Neural cell (in vitro differentiated cells): ENCODE measurements at regions not wholly inside any gene's neighbourhood (a gene's known extent, or its start where the extent isn't known, plus 50 kb on each side); places are given as distances from the start of the nearest gene placed in this dataset.

Experiments
- H2AFZ ChIP-seq: fragments of 200-600, 300-800 bp; sonication (generic), shearing (Covaris generic); 2 replicates; pipeline ENCODE4 v1.6.0; 2014; ENCODE audit warnings: low read depth, mild to moderate bottlenecking, antibody characterized with exemption, low read length, moderate library complexity
- H3F3A ChIP-seq: fragments of 200-600 bp; shearing (Covaris generic); 2 replicates; pipeline ENCODE4 v1.6.1; 2016; ENCODE audit warnings: mild to moderate bottlenecking, moderate library complexity, mixed read lengths, antibody characterized with exemption, low read length; ENCODE audit not compliant: insufficient read depth, poor library complexity, severe bottlenecking
- H3K27ac ChIP-seq: fragments of 200-600, 300-800 bp; sonication (generic), shearing (Covaris generic); 2 replicates; pipeline ENCODE4 v1.5.1; 2014; ENCODE audit warnings: mild to moderate bottlenecking, low read length, moderate library complexity
- H3K27me3 ChIP-seq: fragments of 300-800, 200-600 bp; sonication (generic), shearing (Covaris generic); 2 replicates; pipeline ENCODE4 v1.6.0; 2014; ENCODE audit warnings: mild to moderate bottlenecking, low read depth, low read length, moderate library complexity; ENCODE audit not compliant: insufficient read depth
- H3K36me3 ChIP-seq: fragments of 300-800, 200-600 bp; sonication (generic), shearing (Covaris generic); 2 replicates; pipeline ENCODE4 v1.5.1; 2014; ENCODE audit warnings: mild to moderate bottlenecking, antibody characterized with exemption, low read length, moderate library complexity; ENCODE audit not compliant: insufficient read depth
- H3K4me2 ChIP-seq: fragments of 300-800, 200-600 bp; sonication (generic), shearing (Covaris generic); 2 replicates; pipeline ENCODE4 v1.6.0; 2014; ENCODE audit warnings: mild to moderate bottlenecking, low read length
- H3K4me3 ChIP-seq: fragments of 300-800, 200-600 bp; sonication (generic), shearing (Covaris generic); 2 replicates; pipeline ENCODE4 v1.5.1; 2014; ENCODE audit warnings: mild to moderate bottlenecking, low read length, moderate library complexity
- H3K79me2 ChIP-seq: fragments of 200-600 bp; shearing (Covaris generic); replicated peaks from 2 replicates; pipeline ENCODE4 v1.6.0; 2014; ENCODE audit warnings: mild to moderate bottlenecking, low read length, moderate library complexity; ENCODE audit not compliant: insufficient read depth
- H3K9ac ChIP-seq: fragments of 300-800, 200-600 bp; sonication (generic), shearing (Covaris generic); 2 replicates; pipeline ENCODE4 v1.6.1; 2016; ENCODE audit warnings: mild to moderate bottlenecking, low read length, mixed read lengths
- H3K9me2 ChIP-seq: fragments of 200-600 bp; shearing (Covaris generic); 2 replicates; pipeline ENCODE4 v1.6.1; 2016; ENCODE audit warnings: mild to moderate bottlenecking, low read length, mixed read lengths; ENCODE audit not compliant: insufficient read depth
- H3K9me3 ChIP-seq: fragments of 200-600, 300-800 bp; sonication (generic), shearing (Covaris generic); 2 replicates; pipeline ENCODE4 v1.6.1; 2016; ENCODE audit warnings: mild to moderate bottlenecking, mixed run types, low read length, moderate library complexity, mixed read lengths
- H4K20me1 ChIP-seq: fragments of 200-600 bp; shearing (Covaris generic); 2 replicates; pipeline ENCODE4 v1.6.1; 2016; ENCODE audit warnings: mild to moderate bottlenecking, mixed run types; ENCODE audit not compliant: insufficient read depth
- CTCF ChIP-seq: fragments of 450-650 bp; IDR thresholded peaks from 2 replicates; pipeline ENCODE4 v1.5.1; 2014; ENCODE audit warnings: antibody characterized with exemption, mild to moderate bottlenecking, moderate library complexity; ENCODE audit not compliant: poor library complexity, severe bottlenecking
- EP300 ChIP-seq: fragments of 450-650 bp; conservative IDR thresholded peaks from 2 replicates; pipeline ENCODE4 v1.6.1; 2014; ENCODE audit warnings: antibody characterized with exemption, mild to moderate bottlenecking, moderate library complexity; ENCODE audit not compliant: poor library complexity, severe bottlenecking
- EZH2 ChIP-seq: fragments of 200-600, 300-800 bp; shearing (Covaris generic), sonication (generic); IDR thresholded peaks from 2 replicates; pipeline ENCODE4 v1.6.1; 2014; ENCODE audit warnings: antibody characterized with exemption, low read length, borderline replicate concordance, mild to moderate bottlenecking; ENCODE audit not compliant: insufficient read depth, poor library complexity, severe bottlenecking
- MXI1 ChIP-seq: fragments of 450-650 bp; conservative IDR thresholded peaks from 2 replicates; pipeline ENCODE4 v1.6.1; 2014; ENCODE audit warnings: antibody characterized with exemption, mild to moderate bottlenecking; ENCODE audit not compliant: poor library complexity, severe bottlenecking
- POLR2AphosphoS5 ChIP-seq: IDR thresholded peaks from 2 replicates; pipeline ENCODE4 v1.6.1; 2012
- RAD21 ChIP-seq: fragments of 450-650 bp; conservative IDR thresholded peaks from 2 replicates; pipeline ENCODE4 v1.6.1; 2014; ENCODE audit warnings: antibody characterized with exemption, mild to moderate bottlenecking, moderate library complexity
- REST ChIP-seq: IDR thresholded peaks from 2 replicates; pipeline ENCODE4 v1.6.1; 2012; ENCODE audit warnings: borderline replicate concordance
- SMC3 ChIP-seq: fragments of 450-650 bp; conservative IDR thresholded peaks from 2 replicates; pipeline ENCODE4 v1.6.1; 2014; ENCODE audit warnings: antibody characterized with exemption, mild to moderate bottlenecking, moderate library complexity; ENCODE audit not compliant: poor library complexity
- TAF1 ChIP-seq: IDR thresholded peaks from 2 replicates; pipeline ENCODE4 v1.6.1; 2012; ENCODE audit warnings: low read depth

GRCh38 chr12:27190761-27191160 lies 53.3 kb upstream of the STK38L start:
- no peaks in the 10 kb centered on the region for H3F3A ChIP-seq
- TF ChIP-seq RAD21 (no peak), EP300 (no peak), POLR2AphosphoS5 (no peak), CTCF (no peak), EZH2 (no peak), MXI1 (no peak), TAF1 (no peak), SMC3 (no peak), REST (no peak)
- no peaks in the 10 kb centered on the region for H4K20me1 ChIP-seq
- no peak overlapping the region for H3K4me2 ChIP-seq
- H3K27ac ChIP-seq, result no peak overlapping the region
- no peaks in the 10 kb centered on the region for H3K79me2 ChIP-seq
- no peaks in the 10 kb centered on the region for H3K9me2 ChIP-seq
- no peaks in the 10 kb centered on the region for H3K27me3 ChIP-seq
- no peak overlapping the region for H2AFZ ChIP-seq
- no peaks in the 10 kb centered on the region for H3K36me3 ChIP-seq
- no peak overlapping the region for H3K9ac ChIP-seq
- H3K9me3 ChIP-seq, result no peaks in the 10 kb centered on the region
- no peak overlapping the region for H3K4me3 ChIP-seq

- H4K20me1 ChIP-seq, result no peaks in the 10 kb centered on the region
- no peak overlapping the region for H3K4me2 ChIP-seq
Observed at GRCh38 chr12:27191531-27191930, 52.6 kb upstream of the STK38L start.

More at GRCh38 chr12:27191531-27191930, 52.6 kb upstream of the STK38L start:
- no peak for TF ChIP-seq RAD21
- no peak for TF ChIP-seq POLR2AphosphoS5
- TF ChIP-seq SMC3, result no peak
- no peak for TF ChIP-seq REST
- no peak for TF ChIP-seq CTCF
- TF ChIP-seq EZH2, result no peak
- TF ChIP-seq TAF1, result no peak
- TF ChIP-seq MXI1, result no peak
- no peak for TF ChIP-seq EP300
- Histone ChIP-seq H3K27ac (no peak overlapping the region), H3K79me2 (no peaks in the 10 kb centered on the region), H3K27me3 (no peaks in the 10 kb centered on the region), H3F3A (no peaks in the 10 kb centered on the region), H3K4me3 (no peak overlapping the region), H3K9me3 (no peaks in the 10 kb centered on the region), H2AFZ (no peak overlapping the region), H3K9me2 (no peaks in the 10 kb centered on the region), H3K9ac (no peak overlapping the region), H3K36me3 (no peaks in the 10 kb centered on the region)
